ENCODE measurements at regions not wholly inside any gene's neighbourhood (a gene's known extent, or its start where the extent isn't known, plus 50 kb on each side); places are given as distances from the start of the nearest gene placed in this dataset.
"Not testable (repeated sequence)": the region's sequence is repeated elsewhere in the genome, so short reads cannot be mapped to it uniquely, and the experiment has no call there.

DNA sequence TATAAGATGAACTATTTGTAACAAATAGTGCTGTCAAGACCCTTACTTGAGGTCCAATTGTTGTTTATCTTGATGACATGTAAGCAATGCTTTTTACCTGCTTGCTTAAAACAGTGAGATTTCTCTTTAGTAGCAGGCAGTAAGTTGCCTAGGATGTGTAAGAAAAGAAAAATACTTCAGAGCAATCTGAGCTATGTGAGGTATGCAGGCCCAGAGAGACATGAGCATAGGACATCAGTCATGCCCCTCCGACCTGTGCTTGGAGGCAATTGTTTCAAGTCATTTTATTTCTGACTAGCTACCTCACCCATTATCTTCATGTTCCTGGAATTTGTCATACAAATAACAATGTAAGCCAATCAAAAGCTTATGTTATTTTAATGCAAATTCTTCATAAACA, 930.6 kb upstream of the FBXO33 start:
- TF ChIP-seq, protein P1, sequence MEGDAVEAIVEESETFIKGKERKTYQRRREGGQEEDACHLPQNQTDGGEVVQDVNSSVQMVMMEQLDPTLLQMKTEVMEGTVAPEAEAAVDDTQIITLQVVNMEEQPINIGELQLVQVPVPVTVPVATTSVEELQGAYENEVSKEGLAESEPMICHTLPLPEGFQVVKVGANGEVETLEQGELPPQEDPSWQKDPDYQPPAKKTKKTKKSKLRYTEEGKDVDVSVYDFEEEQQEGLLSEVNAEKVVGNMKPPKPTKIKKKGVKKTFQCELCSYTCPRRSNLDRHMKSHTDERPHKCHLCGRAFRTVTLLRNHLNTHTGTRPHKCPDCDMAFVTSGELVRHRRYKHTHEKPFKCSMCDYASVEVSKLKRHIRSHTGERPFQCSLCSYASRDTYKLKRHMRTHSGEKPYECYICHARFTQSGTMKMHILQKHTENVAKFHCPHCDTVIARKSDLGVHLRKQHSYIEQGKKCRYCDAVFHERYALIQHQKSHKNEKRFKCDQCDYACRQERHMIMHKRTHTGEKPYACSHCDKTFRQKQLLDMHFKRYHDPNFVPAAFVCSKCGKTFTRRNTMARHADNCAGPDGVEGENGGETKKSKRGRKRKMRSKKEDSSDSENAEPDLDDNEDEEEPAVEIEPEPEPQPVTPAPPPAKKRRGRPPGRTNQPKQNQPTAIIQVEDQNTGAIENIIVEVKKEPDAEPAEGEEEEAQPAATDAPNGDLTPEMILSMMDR (IDR thresholded peaks at IDR 0.05) = no peak
- DNase-seq (ENCODE audit: low spot score) = no peak
- ATAC-seq (ENCODE audit: low FRiP score) = no peak

DNA sequence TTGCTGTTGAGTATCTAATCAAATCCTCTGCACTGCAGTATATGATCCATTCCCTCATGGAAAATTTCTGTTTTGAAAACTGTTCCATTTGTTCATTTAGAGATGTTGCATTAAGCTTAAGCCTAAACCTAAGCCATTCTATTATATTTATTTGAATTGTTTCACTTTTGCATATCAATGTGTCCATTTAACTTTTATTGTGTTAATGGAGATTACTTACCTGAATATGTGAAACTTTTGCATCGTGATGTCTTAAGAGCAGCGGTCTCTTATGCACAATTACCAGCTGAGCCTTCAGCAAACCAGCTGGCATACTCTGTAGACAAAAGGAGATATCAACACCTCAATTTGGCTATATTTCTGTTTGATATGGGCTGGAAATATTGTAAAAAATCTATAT, 922.5 kb upstream of the FBXO33 start:
- no peak for DNase-seq (ENCODE audit: low spot score)
- TF ChIP-seq, protein P1 (IDR thresholded peaks at IDR 0.05) = no peak
- no peak for ATAC-seq (ENCODE audit: low FRiP score)

DNA sequence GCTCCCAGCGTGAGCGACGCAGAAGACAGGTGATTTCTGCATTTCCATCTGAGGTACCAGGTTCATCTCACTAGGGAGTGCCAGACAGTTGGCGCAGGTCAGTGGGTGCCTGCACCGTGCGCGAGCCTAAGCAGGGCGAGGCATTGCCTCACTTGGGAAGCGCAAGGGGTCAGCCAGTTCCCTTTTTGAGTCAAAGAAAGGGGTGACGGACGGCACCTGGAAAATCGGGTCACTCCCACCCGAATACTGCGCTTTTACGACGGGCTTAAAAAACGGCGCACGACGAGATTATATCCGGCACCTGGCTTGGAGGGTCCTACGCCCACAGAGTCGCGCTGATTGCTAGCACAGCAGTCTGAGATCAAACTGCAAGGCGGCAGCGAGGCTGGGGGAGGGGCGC, 915.9 kb upstream of the FBXO33 start:
- not testable (repeated sequence) for DNase-seq (ENCODE audit: low spot score)

DNA sequence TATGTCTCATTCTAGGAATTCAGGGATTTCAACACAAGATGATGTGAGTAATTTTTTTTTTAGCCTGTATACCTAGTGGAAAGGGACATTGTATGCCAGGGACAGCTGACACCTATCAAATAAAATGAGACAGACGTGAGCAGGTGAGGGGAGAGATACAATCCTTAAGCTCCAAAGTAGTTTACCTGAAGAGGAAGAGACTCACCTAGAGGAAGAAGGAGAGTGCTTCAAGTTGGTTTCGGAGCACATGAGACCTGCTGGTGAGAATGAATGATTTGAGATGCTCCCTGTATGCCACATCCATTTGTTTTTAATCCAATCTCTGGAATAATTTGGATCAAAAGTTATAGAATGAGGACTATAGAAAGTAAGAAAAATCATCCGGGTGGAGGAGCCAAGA, 915.4 kb upstream of the FBXO33 start:
- ATAC-seq (ENCODE audit: low FRiP score) = no peak
- TF ChIP-seq, protein P1 (IDR thresholded peaks at IDR 0.05) = no peak
- DNase-seq (ENCODE audit: low spot score) = no peak

More for the DNA sequence above, 915.9 kb upstream of the FBXO33 start:
- ATAC-seq (ENCODE audit: low FRiP score) = not testable (repeated sequence)

DNA sequence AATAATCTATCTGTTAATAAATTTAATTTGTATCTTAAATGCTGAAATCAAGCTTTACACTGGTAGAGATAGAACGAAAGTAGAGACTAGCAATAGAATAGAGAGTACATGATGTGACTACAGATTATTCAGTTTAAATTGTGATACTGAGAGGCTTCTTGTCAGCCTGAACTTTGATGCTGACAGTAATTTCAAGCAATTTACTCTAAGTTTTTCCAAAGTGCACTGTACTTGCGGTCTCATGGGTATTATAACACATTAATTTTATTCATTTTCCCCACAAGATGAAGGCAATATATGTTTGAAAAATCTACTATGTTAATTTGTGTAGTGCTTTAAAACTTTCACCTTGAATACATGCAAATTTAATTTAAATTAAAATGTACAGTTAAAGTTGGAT, 914.0 kb upstream of the FBXO33 start:
- no peak for ATAC-seq (ENCODE audit: low FRiP score)
- TF ChIP-seq, protein P1 (IDR thresholded peaks at IDR 0.05) = no peak
- DNase-seq (ENCODE audit: low spot score) = no peak

DNA sequence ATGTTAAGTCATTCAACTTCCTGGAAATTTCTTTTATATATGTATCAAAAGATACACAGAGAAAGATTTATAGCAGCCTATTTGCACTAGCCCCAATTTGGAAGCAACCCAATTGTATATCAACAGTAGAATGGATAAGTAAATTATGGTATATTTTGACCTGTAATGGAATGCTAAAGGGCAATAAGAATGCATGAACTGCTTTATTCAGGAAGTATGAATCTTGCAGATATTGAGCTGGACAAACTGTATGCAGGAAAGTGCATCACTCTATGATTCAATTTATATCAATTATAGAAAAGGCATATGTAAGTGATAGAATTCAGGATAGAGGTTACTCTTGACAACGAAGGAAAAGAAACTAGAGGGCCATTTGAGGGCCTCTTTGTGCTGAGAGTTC, 913.1 kb upstream of the FBXO33 start:
- ATAC-seq (ENCODE audit: low FRiP score) (no peak), DNase-seq (ENCODE audit: low spot score) (no peak)
- TF ChIP-seq, protein P1 (IDR thresholded peaks at IDR 0.05) = no peak

DNA sequence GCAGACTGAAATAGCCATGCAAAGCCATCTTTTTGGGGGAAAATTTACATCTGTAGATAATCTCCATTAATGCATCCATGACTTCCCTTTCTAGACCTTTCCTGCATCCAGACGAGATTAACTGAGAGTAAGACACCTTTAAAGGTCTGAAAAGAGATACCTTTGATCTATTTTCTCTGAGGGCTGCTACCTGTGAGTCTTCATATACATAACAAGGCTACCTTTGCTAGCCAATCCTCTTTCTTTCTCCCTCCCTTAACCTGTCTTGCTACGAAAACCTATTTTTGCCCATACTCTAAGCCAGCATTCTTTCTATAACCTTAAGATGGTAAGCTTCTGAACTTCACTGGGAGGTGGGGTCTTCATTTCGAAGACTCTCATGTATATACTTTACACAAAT, 908.5 kb upstream of the FBXO33 start:
- TF ChIP-seq, protein P1 (IDR thresholded peaks at IDR 0.05) = no peak
- ATAC-seq (ENCODE audit: low FRiP score) = no peak
- no peak for DNase-seq (ENCODE audit: low spot score)

DNA sequence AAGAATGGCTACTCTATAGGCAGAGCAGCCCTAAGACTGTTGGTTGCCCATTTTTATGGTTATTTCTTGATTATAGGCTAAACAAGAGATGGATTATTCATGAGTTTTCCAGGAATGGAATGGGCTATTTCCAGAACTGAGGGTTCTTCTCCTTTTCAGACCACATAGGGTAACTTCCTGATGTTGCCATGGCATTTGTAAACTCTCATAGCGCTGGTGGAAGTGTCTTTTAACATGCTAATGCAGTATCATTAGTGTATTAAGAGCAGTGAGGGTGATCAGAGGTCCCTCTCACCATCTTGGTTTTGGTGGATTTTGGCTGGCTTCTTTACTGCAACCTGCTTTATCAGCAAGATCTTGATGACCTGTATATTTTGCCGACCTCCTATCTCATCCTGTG, 904.6 kb upstream of the FBXO33 start:
- no peak for ATAC-seq (ENCODE audit: low FRiP score)
- TF ChIP-seq, protein P1 (IDR thresholded peaks at IDR 0.05) = no peak
- DNase-seq (ENCODE audit: low spot score) = no peak

DNA sequence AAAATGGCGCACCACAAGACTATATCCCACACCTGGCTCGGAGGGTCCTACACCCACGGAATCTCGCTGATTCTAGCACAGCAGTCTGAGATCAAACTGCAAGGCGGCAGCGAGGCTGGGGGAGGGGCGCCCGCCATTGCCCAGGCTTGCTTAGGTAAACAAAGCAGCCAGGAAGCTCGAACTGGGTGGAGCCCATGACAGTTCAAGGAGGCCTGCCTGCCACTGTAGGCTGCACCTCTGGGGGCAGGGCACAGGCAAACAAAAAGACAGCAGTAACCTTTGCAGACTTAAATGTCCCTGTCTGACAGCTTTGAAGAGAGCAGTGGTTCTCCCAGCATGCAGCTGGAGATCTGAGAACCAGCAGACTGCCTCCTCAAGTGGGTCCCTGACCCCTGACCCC, 894.3 kb upstream of the FBXO33 start:
- DNase-seq (ENCODE audit: low spot score); ATAC-seq (ENCODE audit: low FRiP score): not testable (repeated sequence)
